ENCODE measurements at regions not wholly inside any gene's neighbourhood (a gene's known extent, or its start where the extent isn't known, plus 50 kb on each side); places are given as distances from the start of the nearest gene placed in this dataset.
"Not testable (repeated sequence)": the region's sequence is repeated elsewhere in the genome, so short reads cannot be mapped to it uniquely, and the experiment has no call there.

DNA sequence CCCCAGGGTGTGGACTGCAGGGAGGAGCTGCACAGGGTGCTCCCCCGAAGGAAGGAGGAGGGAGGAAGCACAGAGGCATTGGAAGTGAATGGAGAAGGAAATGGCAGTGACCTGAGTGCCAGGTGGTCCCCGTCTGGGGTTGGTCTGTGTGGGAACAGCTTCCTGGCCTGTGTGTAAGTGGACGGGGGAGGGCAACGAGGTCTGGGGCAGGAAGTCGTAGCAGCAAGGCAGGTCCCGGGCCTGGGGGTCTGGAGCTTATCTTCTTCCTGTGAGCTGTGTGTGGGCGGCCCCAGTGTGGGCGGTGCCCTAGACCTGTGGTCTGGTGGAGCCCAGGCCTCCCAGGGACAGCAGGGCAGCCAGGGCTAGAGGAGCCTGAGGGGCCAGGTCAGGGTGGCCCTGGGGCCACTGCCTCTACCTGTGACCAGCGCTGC is 382.1 kb downstream of the TMEM121 start:
- H3K4me1 ChIP-seq: no peaks in the 10 kb centered on the region
- H3K27ac ChIP-seq: no peak overlapping the region
- in situ Hi-C loops (cut with MboI; ENCODE audit: low pct_ligation_motif_present in 1 of 4, low pct_unique_long_range_greater_than_20kb in 1 of 4, low sequenced_read_pairs in 3 of 4) (no loop called here), intact Hi-C loops (cut with DNase I; ENCODE audit: low total_unique reads) (no loop called here)
- H3K36me3 ChIP-seq: no peaks in the 10 kb centered on the region
- WGBS, 2 donors (ENCODE audit: low coverage in 1 of 2): 54% methylated on average over 9 of the region's 9 CpGs; no CpG with 5 or more reads in 1 of the 2 donors
- H3K27me3 ChIP-seq: no peaks in the 10 kb centered on the region
- H3K9me3 ChIP-seq: no peaks in the 10 kb centered on the region
- no peak overlapping the region for H3K4me3 ChIP-seq
- peak; percentile 18 for DNase-seq
- TF ChIP-seq EP300 (IDR thresholded peaks at IDR 0.05; ENCODE audit: low read depth) (no peak), POLR2A (IDR thresholded peaks at IDR 0.05) (no peak), POLR2AphosphoS5 (IDR thresholded peaks at IDR 0.05) (no peak)
- TF ChIP-seq, protein P1, sequence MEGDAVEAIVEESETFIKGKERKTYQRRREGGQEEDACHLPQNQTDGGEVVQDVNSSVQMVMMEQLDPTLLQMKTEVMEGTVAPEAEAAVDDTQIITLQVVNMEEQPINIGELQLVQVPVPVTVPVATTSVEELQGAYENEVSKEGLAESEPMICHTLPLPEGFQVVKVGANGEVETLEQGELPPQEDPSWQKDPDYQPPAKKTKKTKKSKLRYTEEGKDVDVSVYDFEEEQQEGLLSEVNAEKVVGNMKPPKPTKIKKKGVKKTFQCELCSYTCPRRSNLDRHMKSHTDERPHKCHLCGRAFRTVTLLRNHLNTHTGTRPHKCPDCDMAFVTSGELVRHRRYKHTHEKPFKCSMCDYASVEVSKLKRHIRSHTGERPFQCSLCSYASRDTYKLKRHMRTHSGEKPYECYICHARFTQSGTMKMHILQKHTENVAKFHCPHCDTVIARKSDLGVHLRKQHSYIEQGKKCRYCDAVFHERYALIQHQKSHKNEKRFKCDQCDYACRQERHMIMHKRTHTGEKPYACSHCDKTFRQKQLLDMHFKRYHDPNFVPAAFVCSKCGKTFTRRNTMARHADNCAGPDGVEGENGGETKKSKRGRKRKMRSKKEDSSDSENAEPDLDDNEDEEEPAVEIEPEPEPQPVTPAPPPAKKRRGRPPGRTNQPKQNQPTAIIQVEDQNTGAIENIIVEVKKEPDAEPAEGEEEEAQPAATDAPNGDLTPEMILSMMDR (IDR thresholded peaks at IDR 0.05): no peak

DNA sequence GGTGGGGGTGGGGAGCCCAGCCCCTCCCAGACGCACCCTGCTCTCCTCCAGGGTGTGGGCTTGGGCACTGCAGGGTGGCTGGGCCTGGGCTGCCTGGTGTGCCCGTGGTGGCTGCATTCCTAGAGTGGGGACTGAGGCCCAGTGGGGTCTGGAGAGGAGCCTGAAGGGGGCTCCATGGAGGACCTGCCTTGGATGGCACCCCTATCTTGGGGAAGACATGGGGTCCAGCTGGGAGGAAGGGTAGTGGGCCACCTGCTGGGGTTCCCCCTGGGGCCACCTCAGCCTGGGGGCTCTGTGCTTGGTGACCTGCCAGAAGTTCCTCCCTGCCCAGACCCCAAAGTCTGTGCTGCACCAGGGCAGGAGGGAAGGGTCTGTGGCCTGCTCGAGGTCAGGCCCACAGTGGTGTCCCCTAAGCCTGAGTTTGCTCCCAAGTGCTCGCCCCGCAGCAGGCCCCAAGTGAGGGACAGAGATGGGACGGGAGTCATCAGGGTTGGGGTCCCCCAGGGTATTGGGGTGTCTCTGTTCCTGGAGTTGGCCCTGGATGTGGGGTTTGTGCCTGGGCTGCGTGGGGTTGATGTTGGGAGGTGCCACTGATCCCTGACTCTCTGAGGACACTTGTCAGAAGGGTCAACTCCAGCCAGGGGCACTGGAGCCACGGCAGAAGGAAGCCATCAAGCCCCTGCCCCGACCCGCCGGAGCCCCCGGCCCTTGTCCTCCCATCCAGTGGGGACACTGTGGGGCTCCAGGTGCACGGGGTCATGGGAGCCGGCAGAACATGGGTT is 382.9 kb downstream of the TMEM121 start:
- H3K4me3 ChIP-seq: no peak overlapping the region
- H3K36me3 ChIP-seq: no peaks in the 10 kb centered on the region
- in situ Hi-C loops (cut with MboI; ENCODE audit: low pct_ligation_motif_present in 1 of 4, low pct_unique_long_range_greater_than_20kb in 1 of 4, low sequenced_read_pairs in 3 of 4): no loop called here
- H3K9me3 ChIP-seq: no peaks in the 10 kb centered on the region
- TF ChIP-seq, protein P1 (IDR thresholded peaks at IDR 0.05): no peak
- TF ChIP-seq POLR2A (IDR thresholded peaks at IDR 0.05) (no peak), EP300 (IDR thresholded peaks at IDR 0.05; ENCODE audit: low read depth) (no peak), POLR2AphosphoS5 (IDR thresholded peaks at IDR 0.05) (no peak)
- no peaks in the 10 kb centered on the region for H3K27me3 ChIP-seq
- DNase-seq: no peak
- intact Hi-C loops (cut with DNase I; ENCODE audit: low total_unique reads): no loop called here
- H3K27ac ChIP-seq: no peak overlapping the region
- WGBS, 2 donors (ENCODE audit: low coverage in 1 of 2): 70% methylated on average over 8 of the region's 14 CpGs; no CpG with 5 or more reads in 1 of the 2 donors
- no peaks in the 10 kb centered on the region for H3K4me1 ChIP-seq

DNA sequence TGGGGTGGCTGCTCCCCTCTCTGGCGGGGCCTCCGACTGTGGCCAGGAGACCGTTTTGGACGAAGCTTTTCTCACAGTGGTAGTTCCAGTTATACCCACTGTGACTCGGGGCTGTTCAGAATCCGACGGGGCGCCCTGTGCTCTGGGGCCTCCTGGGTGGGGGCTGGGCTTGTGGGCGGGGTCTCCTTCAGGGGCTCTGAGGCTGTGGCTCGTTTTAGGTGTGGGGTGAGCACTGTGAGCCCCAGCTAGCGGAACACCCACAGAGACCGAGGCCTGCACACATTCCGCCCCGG is 383.4 kb downstream of the TMEM121 start:
- DNase-seq; H3K9me3 ChIP-seq; H3K4me3 ChIP-seq; H3K4me1 ChIP-seq; H3K27ac ChIP-seq; H3K27me3 ChIP-seq; H3K36me3 ChIP-seq; in situ Hi-C loops (cut with MboI; ENCODE audit: low pct_ligation_motif_present in 1 of 4, low pct_unique_long_range_greater_than_20kb in 1 of 4, low sequenced_read_pairs in 3 of 4); intact Hi-C loops (cut with DNase I; ENCODE audit: low total_unique reads): not testable (repeated sequence)
- 57% methylated on average over 12 of the region's 14 CpGs; no CpG with 5 or more reads in 1 of the 2 donors for WGBS, 2 donors (ENCODE audit: low coverage in 1 of 2)

DNA sequence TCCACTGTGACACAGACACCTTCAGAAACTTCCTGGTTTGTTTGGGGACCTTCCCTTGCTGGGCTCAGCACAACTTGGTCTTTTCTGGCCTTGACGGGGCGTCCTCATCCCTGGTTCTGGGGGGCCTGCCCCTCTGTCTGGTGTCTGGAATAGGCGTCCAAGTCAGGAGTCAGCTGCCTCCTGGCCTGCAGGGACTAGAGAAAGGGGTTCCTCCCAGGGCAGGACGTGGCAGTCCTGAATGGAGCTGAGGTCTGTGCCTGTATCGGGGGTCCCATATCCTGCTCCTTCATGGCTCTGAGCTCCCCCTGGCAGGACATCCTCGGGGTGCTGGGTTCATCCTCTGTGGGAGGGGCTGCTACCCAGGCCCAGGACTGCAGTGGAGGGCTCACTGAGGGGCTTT is 384.0 kb downstream of the TMEM121 start:
- TF ChIP-seq, protein P1 (IDR thresholded peaks at IDR 0.05): no peak
- TF ChIP-seq POLR2AphosphoS5 (IDR thresholded peaks at IDR 0.05): no peak
- no peak for TF ChIP-seq POLR2A (IDR thresholded peaks at IDR 0.05)
- TF ChIP-seq EP300 (IDR thresholded peaks at IDR 0.05; ENCODE audit: low read depth): no peak
- Histone ChIP-seq H3K4me1 (no peaks in the 10 kb centered on the region), H3K4me3 (no peak overlapping the region), H3K9me3 (no peaks in the 10 kb centered on the region), H3K27ac (no peak overlapping the region), H3K36me3 (no peaks in the 10 kb centered on the region), H3K27me3 (no peaks in the 10 kb centered on the region)
- no peak for DNase-seq
- intact Hi-C loops (cut with DNase I; ENCODE audit: low total_unique reads) (no loop called here), in situ Hi-C loops (cut with MboI; ENCODE audit: low pct_ligation_motif_present in 1 of 4, low pct_unique_long_range_greater_than_20kb in 1 of 4, low sequenced_read_pairs in 3 of 4) (no loop called here)
- no CpG with 5 or more reads among the region's 6 CpGs for WGBS, 2 donors (ENCODE audit: low coverage in 1 of 2)
